Mammary epithelial cell (primary cell): ENCODE measurements at regions not wholly inside any gene's neighbourhood (a gene's known extent, or its start where the extent isn't known, plus 50 kb on each side); places are given as distances from the start of the nearest gene placed in this dataset.

ENCODE experiments used
- CTCF ChIP-seq, 2 donors: IDR thresholded peaks in 1 of 2; conservative IDR thresholded peaks in 1 of 2; 2 replicates each; pipeline ENCODE4 v1.5.1; 2011 to 2012; ENCODE audit warnings: inconsistent platforms in 2 of 2, low read length in 2 of 2, mild to moderate bottlenecking in 2 of 2, control low read depth in 1 of 2, low read depth in 1 of 2; ENCODE audit not compliant: insufficient read depth in 1 of 2; ENCODE audit errors: extremely low read depth in 1 of 2
- EZH2 ChIP-seq: IDR thresholded peaks from 2 replicates; pipeline ENCODE4 v1.6.1; 2012; ENCODE audit warnings: low read length, inconsistent platforms, borderline replicate concordance

DNA sequence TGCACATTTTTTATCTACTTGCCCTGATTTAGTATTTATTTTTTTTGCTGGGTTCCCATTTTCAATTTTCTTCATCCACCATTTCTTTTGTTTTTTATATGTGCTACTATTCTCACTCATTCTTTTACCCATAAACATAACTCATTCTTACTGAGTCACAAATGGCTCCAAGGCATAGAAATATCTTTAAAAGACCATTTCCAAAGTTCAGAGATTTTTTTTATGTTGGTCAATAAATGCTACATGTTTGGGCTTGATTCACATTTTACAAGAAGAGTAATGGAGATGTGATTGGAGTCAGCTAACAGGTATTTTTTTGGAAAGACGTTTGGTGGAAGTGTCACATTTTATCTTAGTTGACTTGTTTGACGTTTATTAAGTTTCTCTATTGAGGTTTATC, 1303.2 kb upstream of the LRRTM3 start:
- TF ChIP-seq CTCF (conservative IDR thresholded peaks at IDR 0.05 in 1 of 2, IDR thresholded peaks at IDR 0.05 in 1 of 2; ENCODE audit: extremely low read depth in 1 of 2, insufficient read depth in 1 of 2, low read depth in 1 of 2, low read length in 2 of 2): no peak
- TF ChIP-seq EZH2: no peak
